H1 (cell line): ENCODE measurements at regions not wholly inside any gene's neighbourhood (a gene's known extent, or its start where the extent isn't known, plus 50 kb on each side); places are given as distances from the start of the nearest gene placed in this dataset.

ENCODE experiments used
- CTCF ChIA-PET: fragments of 300-600 bp; sonication (Branson Sonifier 250); formaldehyde crosslinking; loops from one replicate; lab custom pipeline; 2021; ENCODE audit not compliant: partially characterized antibody; lab: Charles Lee
- POLR2A ChIA-PET: fragments of 300-600 bp; sonication (Branson Sonifier 250); formaldehyde crosslinking; loops from one replicate; lab custom pipeline; 2021; ENCODE audit warnings: inconsistent platforms; ENCODE audit not compliant: partially characterized antibody; lab: Charles Lee
- DNase-seq, 2 experiments: peaks; one replicate each; pipeline versions ENCODE4 v3.0.0 to v3.0.0-alpha.2; 2010 to 2022; ENCODE audit warnings: low spot score in 2 of 2, low read depth in 1 of 2, mixed read lengths in 1 of 2
- FAIRE-seq: peaks from 2 replicates; lab custom pipeline; 2011; peaks lifted over from hg19 to GRCh38; lab: Jason Lieb, UNC
- H2AFZ ChIP-seq: 2 replicates; pipeline ENCODE4 v1.8.1; 2012; ENCODE audit warnings: low read length, inconsistent platforms
- H2AK5ac ChIP-seq: 2 replicates; pipeline ENCODE4 v1.6.1; 2013; ENCODE audit warnings: low read depth, low read length
- H2BK120ac ChIP-seq: replicated peaks from 2 replicates; pipeline ENCODE3; 2013; ENCODE audit warnings: low read depth, low read length, inconsistent platforms
- H2BK12ac ChIP-seq: 2 replicates; pipeline ENCODE4 v1.6.1; 2013; ENCODE audit warnings: low read depth, low read length
- H2BK15ac ChIP-seq: 2 replicates; pipeline ENCODE4 v1.6.1; 2013; ENCODE audit warnings: low read length
- H2BK20ac ChIP-seq: 2 replicates; pipeline ENCODE4 v1.6.1; 2013; ENCODE audit warnings: low read length
- H2BK5ac ChIP-seq: 2 replicates; pipeline ENCODE4 v1.6.1; 2013; ENCODE audit warnings: low read depth, low read length
- H3K14ac ChIP-seq: 2 replicates; pipeline ENCODE4 v1.6.1; 2013; ENCODE audit warnings: inconsistent platforms; ENCODE audit not compliant: insufficient read length
- H3K18ac ChIP-seq: 2 replicates; pipeline ENCODE4 v1.6.1; 2013; ENCODE audit warnings: low read length; ENCODE audit errors: extremely low read depth
- H3K23ac ChIP-seq: 2 replicates; pipeline ENCODE4 v1.6.1; 2013; ENCODE audit warnings: inconsistent platforms; ENCODE audit not compliant: insufficient read length
- H3K23me2 ChIP-seq: 2 replicates; pipeline ENCODE4 v1.6.1; 2013; ENCODE audit warnings: low read depth, low read length
- H3K27ac ChIP-seq: 2 replicates; pipeline ENCODE4 v1.6.1; 2011; ENCODE audit warnings: low read depth, low read length, inconsistent platforms
- H3K27me3 ChIP-seq, 4 experiments: replicated peaks in 1 of 4; 1 replicate in 1 of 4; 2 replicates in 3 of 4; pipeline versions ENCODE4 v1.6.1 to v1.8.1; 2011 to 2013; ENCODE audit warnings: low read length in 3 of 4, mild to moderate bottlenecking in 3 of 4, inconsistent platforms in 2 of 4, mixed read lengths in 2 of 4, moderate library complexity in 1 of 4; ENCODE audit not compliant: control insufficient read depth in 3 of 4, insufficient read depth in 3 of 4; ENCODE audit errors: extremely low read depth in 1 of 4
- H3K36me3 ChIP-seq, 4 experiments: 2 replicates each; pipeline versions ENCODE4 v1.6.1 to v1.8.1; 2011 to 2013; ENCODE audit warnings: mild to moderate bottlenecking in 4 of 4, low read length in 3 of 4, moderate library complexity in 2 of 4, control low read depth in 1 of 4, inconsistent platforms in 1 of 4; ENCODE audit not compliant: insufficient read depth in 4 of 4, control insufficient read depth in 2 of 4
- H3K4ac ChIP-seq: replicated peaks from 2 replicates; pipeline ENCODE3; 2013; ENCODE audit warnings: low read length, low read depth, mixed read lengths, inconsistent platforms; ENCODE audit not compliant: insufficient read length
- H3K4me1 ChIP-seq, 4 experiments: replicated peaks in 1 of 4; 1 replicate in 1 of 4; 2 replicates in 3 of 4; pipeline versions ENCODE4 v1.6.1 to v1.8.1; 2011 to 2013; ENCODE audit warnings: low read length in 3 of 4, inconsistent platforms in 2 of 4, mixed read lengths in 1 of 4; ENCODE audit not compliant: insufficient read depth in 4 of 4, control insufficient read depth in 3 of 4
- H3K4me2 ChIP-seq, 2 experiments: 2 replicates each; pipeline versions ENCODE4 v1.6.1 to v1.8.1; 2011 to 2013; ENCODE audit warnings: low read depth in 2 of 2, low read length in 2 of 2, control low read depth in 1 of 2, inconsistent platforms in 1 of 2, mild to moderate bottlenecking in 1 of 2; ENCODE audit not compliant: insufficient read depth in 1 of 2
- H3K4me3 ChIP-seq, 4 experiments: fragments of 200-600, 300-600 bp in 1 of 4; sonication (generic), shearing (Covaris generic), sonication (Bioruptor Twin) in 1 of 4; 2 replicates each; pipeline versions ENCODE4 v1.5.1 to v1.8.1; 2011 to 2016; ENCODE audit warnings: low read length in 4 of 4, low read depth in 3 of 4, control low read depth in 2 of 4, inconsistent platforms in 2 of 4, mild to moderate bottlenecking in 2 of 4, mixed read lengths in 1 of 4, moderate library complexity in 1 of 4; ENCODE audit not compliant: insufficient read depth in 2 of 4; ENCODE audit errors: extremely low read depth in 1 of 4
- H3K56ac ChIP-seq: replicated peaks from 2 replicates; pipeline ENCODE3; 2013; ENCODE audit warnings: low read depth, mild to moderate bottlenecking, mixed read lengths, low read length, inconsistent platforms; ENCODE audit not compliant: insufficient read length
- H3K79me1 ChIP-seq: 2 replicates; pipeline ENCODE4 v1.6.1; 2013; ENCODE audit warnings: low read depth, low read length, control low read depth
- H3K79me2 ChIP-seq, 2 experiments: 2 replicates each; pipeline versions ENCODE4 v1.6.1 to v1.8.1; 2012 to 2013; ENCODE audit warnings: low read length in 2 of 2, mild to moderate bottlenecking in 2 of 2, inconsistent platforms in 1 of 2; ENCODE audit not compliant: insufficient read depth in 2 of 2, control insufficient read depth in 1 of 2
- H3K9ac ChIP-seq, 4 experiments: replicated peaks in 1 of 4; 1 replicate in 1 of 4; 2 replicates in 3 of 4; pipeline versions ENCODE4 v1.6.1 to v1.8.1; 2011 to 2013; ENCODE audit warnings: low read depth in 3 of 4, low read length in 3 of 4, control low read depth in 2 of 4, mild to moderate bottlenecking in 2 of 4, moderate library complexity in 2 of 4, inconsistent platforms in 1 of 4; ENCODE audit errors: extremely low read depth in 1 of 4
- H3K9me3 ChIP-seq, 2 experiments: 2 replicates each; pipeline versions ENCODE4 v1.6.1 to v1.8.1; 2012 to 2013; ENCODE audit warnings: mild to moderate bottlenecking in 2 of 2, moderate library complexity in 2 of 2, control low read depth in 1 of 2, inconsistent platforms in 1 of 2, low read depth in 1 of 2, low read length in 1 of 2, mixed read lengths in 1 of 2; ENCODE audit not compliant: insufficient read depth in 2 of 2
- H4K20me1 ChIP-seq, 2 experiments: replicated peaks in 1 of 2; 2 replicates each; pipeline versions ENCODE3 to v1.8.1; 2011 to 2013; ENCODE audit warnings: inconsistent platforms in 2 of 2, low read length in 2 of 2, mild to moderate bottlenecking in 1 of 2; ENCODE audit not compliant: insufficient read depth in 2 of 2, control insufficient read depth in 1 of 2
- H4K5ac ChIP-seq: 2 replicates; pipeline ENCODE4 v1.6.1; 2013; ENCODE audit warnings: low read length, low read depth, mixed read lengths, inconsistent platforms; ENCODE audit not compliant: insufficient read length
- H4K8ac ChIP-seq: 2 replicates; pipeline ENCODE4 v1.8.0; 2013; ENCODE audit warnings: mild to moderate bottlenecking, moderate library complexity, low read length, inconsistent platforms; ENCODE audit not compliant: insufficient read depth; ENCODE audit errors: extremely low read depth
- H4K91ac ChIP-seq: replicated peaks from 2 replicates; pipeline ENCODE3; 2013; ENCODE audit warnings: low read length, mixed read lengths, inconsistent platforms; ENCODE audit not compliant: insufficient read length
- ATF3 ChIP-seq: IDR thresholded peaks from 2 replicates; pipeline ENCODE4 v1.6.1; 2011; ENCODE audit warnings: low read depth, mild to moderate bottlenecking, low read length; ENCODE audit not compliant: insufficient read depth
- BACH1 ChIP-seq: IDR thresholded peaks from 2 replicates; pipeline ENCODE4 v1.6.1; 2012; ENCODE audit warnings: low read length, improper control_type of control experiment
- CREB1 ChIP-seq: IDR thresholded peaks from 2 replicates; pipeline ENCODE4 v1.6.1; 2012; ENCODE audit warnings: inconsistent platforms
- CTBP2 ChIP-seq: IDR thresholded peaks from 2 replicates; pipeline ENCODE4 v1.7.0; 2011; ENCODE audit warnings: borderline replicate concordance, mild to moderate bottlenecking, moderate library complexity, mixed read lengths, low read length; ENCODE audit not compliant: insufficient read depth, insufficient read length
- EZH2 ChIP-seq: fragments of 200-600 bp; sonication (generic); IDR thresholded peaks from 2 replicates; pipeline ENCODE4 v1.7.1; 2012; ENCODE audit warnings: low read depth, mild to moderate bottlenecking, moderate library complexity, low read length, inconsistent platforms; ENCODE audit not compliant: severe bottlenecking
- HDAC2 ChIP-seq, 2 experiments: fragments of 300-600 bp in 1 of 2; sonication (generic) in 1 of 2; IDR thresholded peaks; 2 replicates each; pipeline ENCODE4 v1.6.1; 2011 to 2012; ENCODE audit warnings: low read depth in 2 of 2, low read length in 2 of 2, mild to moderate bottlenecking in 2 of 2, moderate library complexity in 2 of 2, borderline replicate concordance in 1 of 2, inconsistent platforms in 1 of 2
- PHF8 ChIP-seq: fragments of 200-600 bp; sonication (generic); conservative IDR thresholded peaks from 2 replicates; pipeline ENCODE4 v1.7.1; 2012; ENCODE audit warnings: low read depth, mild to moderate bottlenecking, inconsistent platforms, low read length, moderate library complexity
- RBBP5 ChIP-seq: IDR thresholded peaks from 2 replicates; pipeline ENCODE4 v1.7.1; 2012; ENCODE audit warnings: low read depth, mild to moderate bottlenecking, inconsistent platforms, low read length, moderate library complexity, borderline replicate concordance
- SIN3A ChIP-seq, 2 experiments: IDR thresholded peaks in 1 of 2; conservative IDR thresholded peaks in 1 of 2; 2 replicates each; pipeline ENCODE4 v1.6.1; 2011 to 2012; ENCODE audit warnings: low read length in 2 of 2, improper control_type of control experiment in 1 of 2, low read depth in 1 of 2, mild to moderate bottlenecking in 1 of 2
- TAF1 ChIP-seq: IDR thresholded peaks from 2 replicates; pipeline ENCODE4 v1.6.1; 2011; ENCODE audit warnings: mild to moderate bottlenecking, low read depth, low read length
- TCF12 ChIP-seq: IDR thresholded peaks from 2 replicates; pipeline ENCODE4 v1.6.1; 2011; ENCODE audit warnings: low read depth, mild to moderate bottlenecking, low read length
- WGBS, 2 experiments: shearing (Covaris generic) in 1 of 2; methylation state at CpG; one replicate each; pipeline versions ENCODE4 v1.1.6 to v1.1.7; 2013 to 2015; ENCODE audit warnings: low lambda C conversion rate in 2 of 2, mixed read lengths in 2 of 2, inconsistent platforms in 1 of 2, low coverage in 1 of 2, missing lambda C conversion rate in 1 of 2; ENCODE audit not compliant: insufficient replicate concordance in 2 of 2, insufficient coverage in 1 of 2, insufficient read length in 1 of 2; ENCODE audit errors: extremely low coverage in 1 of 2, missing lambda C conversion rate in 1 of 2; 5-methylcytosine and 5-hydroxymethylcytosine counted together
- TF ChIP-seq, protein P1 (sequence below): IDR thresholded peaks from 2 replicates; pipeline ENCODE4 v1.6.1; 2012; ENCODE audit warnings: inconsistent platforms

DNA sequence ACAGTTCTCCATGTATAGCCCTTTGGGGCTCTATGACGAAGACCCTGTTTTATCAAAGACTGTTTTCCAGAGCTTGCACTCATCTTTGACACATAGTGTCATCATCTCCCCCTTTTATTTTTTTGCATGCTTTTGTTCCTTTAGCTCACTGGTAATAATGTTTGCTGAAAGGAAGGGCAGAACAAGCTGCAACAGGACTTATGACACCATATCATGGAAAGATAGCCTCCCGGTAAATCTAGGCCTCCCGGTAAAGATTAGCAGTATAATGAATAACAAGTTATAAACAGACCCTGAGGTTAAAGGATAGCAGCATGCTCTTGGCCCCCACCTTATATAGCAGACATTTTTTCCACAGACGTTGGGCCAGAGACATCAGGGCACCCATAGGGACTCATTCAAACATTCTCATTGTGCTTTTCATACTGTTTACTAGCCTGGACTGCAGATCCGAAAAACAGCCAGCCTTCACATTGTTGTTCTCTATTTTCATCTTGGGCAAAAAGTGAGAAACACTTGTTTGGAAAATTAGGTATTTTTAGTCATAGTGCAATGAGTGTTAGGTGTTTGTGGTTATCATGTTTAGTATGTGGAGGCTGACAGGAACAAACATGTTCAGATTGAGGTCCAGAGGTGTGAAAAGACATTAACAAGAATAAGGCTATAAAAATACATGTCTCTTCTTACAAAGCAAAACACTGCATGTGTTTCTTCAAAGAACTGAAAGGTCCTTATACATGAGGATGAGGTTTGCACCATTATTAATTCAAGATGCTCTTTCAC is 136.9 kb upstream of the SPRY2 start:
- no peak overlapping the region for H4K5ac ChIP-seq
- CTCF ChIA-PET: interaction anchor here (2.2 kb wide), 1 partner anchor 21 kb away, joined by 5 read pairs; no protein-coding TSS in a partner anchor
- DNase-seq (no peak), FAIRE-seq (no peak)
- no peaks in the 10 kb centered on the region for H3K79me1 ChIP-seq
- 96% methylated on average over 5 of the region's 5 CpGs; no CpG with 5 or more reads in 1 of the 2 experiments for WGBS, 2 experiments
- no peaks in the 10 kb centered on the region for H3K4me1 ChIP-seq
- no peak overlapping the region for H2BK12ac ChIP-seq
- POLR2A ChIA-PET: no interaction called here
- no peaks in the 10 kb centered on the region for H3K27me3 ChIP-seq
- H2AFZ ChIP-seq: no peak overlapping the region
- H3K4me2 ChIP-seq: no peak overlapping the region
- H3K4me3 ChIP-seq: no peak overlapping the region
- no peak overlapping the region for H3K9ac ChIP-seq
- no peak overlapping the region for H3K27ac ChIP-seq
- no peak overlapping the region for H2BK20ac ChIP-seq
- no peak overlapping the region for H3K18ac ChIP-seq
- no peak overlapping the region for H3K23ac ChIP-seq
- no peak overlapping the region for H4K91ac ChIP-seq
- no peaks in the 10 kb centered on the region for H3K79me2 ChIP-seq
- no peak overlapping the region for H2AK5ac ChIP-seq
- H2BK5ac ChIP-seq: no peak overlapping the region
- no peaks in the 10 kb centered on the region for H3K36me3 ChIP-seq
- no peaks in the 10 kb centered on the region for H3K23me2 ChIP-seq
- no peaks in the 10 kb centered on the region for H3K9me3 ChIP-seq
- no peaks in the 10 kb centered on the region for H4K20me1 ChIP-seq
- no peak overlapping the region for H3K56ac ChIP-seq
- H4K8ac ChIP-seq: no peak overlapping the region
- no peak overlapping the region for H2BK120ac ChIP-seq
- no peak overlapping the region for H2BK15ac ChIP-seq
- H3K14ac ChIP-seq: no peak overlapping the region
- no peak overlapping the region for H3K4ac ChIP-seq
- TF ChIP-seq ATF3 (no peak), SIN3A (conservative IDR thresholded peaks at IDR 0.05 in 1 of 2, IDR thresholded peaks at IDR 0.05 in 1 of 2; ENCODE audit: low read depth in 1 of 2, low read length in 2 of 2) (no peak), PHF8 (no peak), TCF12 (no peak), RBBP5 (no peak), CREB1 (no peak), TAF1 (no peak), CTBP2 (no peak), HDAC2 (IDR thresholded peaks at IDR 0.05; ENCODE audit: borderline replicate concordance in 1 of 2, low read depth in 2 of 2, low read length in 2 of 2) (no peak), BACH1 (no peak), EZH2 (no peak)
- TF ChIP-seq, protein P1, sequence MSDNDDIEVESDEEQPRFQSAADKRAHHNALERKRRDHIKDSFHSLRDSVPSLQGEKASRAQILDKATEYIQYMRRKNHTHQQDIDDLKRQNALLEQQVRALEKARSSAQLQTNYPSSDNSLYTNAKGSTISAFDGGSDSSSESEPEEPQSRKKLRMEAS: no peak
